SK-N-SH treated with all-trans-retinoic acid at 6 μM for 48 hours (cell line): ENCODE measurements at regions not wholly inside any gene's neighbourhood (a gene's known extent, or its start where the extent isn't known, plus 50 kb on each side); places are given as distances from the start of the nearest gene placed in this dataset.

Experiments used
- BACH2 ChIP-seq: fragments of 250-450 bp; sonication (Bioruptor Pico); IDR thresholded peaks from 2 replicates; pipeline ENCODE4 v1.9.0; 2021; ENCODE audit warnings: mild to moderate bottlenecking, borderline replicate concordance
- CREB5 ChIP-seq: fragments of 250-450 bp; sonication (Bioruptor Pico); IDR thresholded peaks from 2 replicates; pipeline ENCODE4 v1.5.1; 2020; ENCODE audit warnings: low read depth, mild to moderate bottlenecking, moderate library complexity
- ISL1 ChIP-seq: fragments of 250-450 bp; sonication (Bioruptor Pico); IDR thresholded peaks from 2 replicates; pipeline ENCODE4 v2.1.2; 2022; ENCODE audit warnings: mild to moderate bottlenecking, moderate library complexity
- SNAI2 ChIP-seq: fragments of 250-450 bp; sonication (Bioruptor Pico); IDR thresholded peaks from 2 replicates; pipeline ENCODE4 v1.5.0; 2020; ENCODE audit warnings: mild to moderate bottlenecking, moderate library complexity
- TCF4 ChIP-seq: fragments of 250-450 bp; sonication (Bioruptor Pico); IDR thresholded peaks from 2 replicates; pipeline ENCODE4 v1.8.0; 2021; ENCODE audit warnings: mild to moderate bottlenecking, moderate library complexity, borderline replicate concordance
- ZFP3 ChIP-seq: fragments of 250-450 bp; sonication (Bioruptor Pico); IDR thresholded peaks from 2 replicates; pipeline ENCODE4 v1.5.0; 2020; ENCODE audit warnings: mild to moderate bottlenecking, moderate library complexity
- ZNF8 ChIP-seq: fragments of 450-650 bp; formaldehyde crosslinking; IDR thresholded peaks from 2 replicates; pipeline ENCODE4 v1.5.0; 2020; ENCODE audit warnings: mild to moderate bottlenecking, moderate library complexity
- TF ChIP-seq, protein P1 (sequence below): fragments of 250-450 bp; sonication (Bioruptor Pico); IDR thresholded peaks from 2 replicates; pipeline ENCODE4 v1.8.0; 2020; ENCODE audit warnings: mild to moderate bottlenecking, moderate library complexity, borderline replicate concordance

DNA sequence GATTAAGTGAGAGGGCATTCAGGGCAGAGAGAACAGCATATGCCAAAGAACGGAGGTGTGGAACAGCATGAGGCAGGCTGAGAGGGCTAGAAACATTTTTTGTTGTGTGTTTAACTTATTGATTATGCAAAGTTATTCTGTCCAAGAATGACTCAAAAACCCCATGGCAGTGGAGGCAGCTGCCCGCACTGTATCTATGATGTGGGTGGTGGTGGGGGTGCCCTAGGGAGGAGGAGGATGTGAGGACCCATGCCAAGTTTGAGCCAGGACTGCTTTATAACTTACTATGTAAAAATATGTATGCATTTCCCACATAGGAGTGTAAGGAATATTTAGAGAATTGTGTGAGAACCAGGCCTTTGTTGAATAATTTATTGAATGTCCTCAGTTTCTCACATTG, 85.4 kb upstream of the GNAZ start:
- TF ChIP-seq TCF4: no peak
- TF ChIP-seq SNAI2 (CRISPR knock-in tag): no peak
- no peak for TF ChIP-seq CREB5 (CRISPR knock-in tag)
- TF ChIP-seq, protein P1, sequence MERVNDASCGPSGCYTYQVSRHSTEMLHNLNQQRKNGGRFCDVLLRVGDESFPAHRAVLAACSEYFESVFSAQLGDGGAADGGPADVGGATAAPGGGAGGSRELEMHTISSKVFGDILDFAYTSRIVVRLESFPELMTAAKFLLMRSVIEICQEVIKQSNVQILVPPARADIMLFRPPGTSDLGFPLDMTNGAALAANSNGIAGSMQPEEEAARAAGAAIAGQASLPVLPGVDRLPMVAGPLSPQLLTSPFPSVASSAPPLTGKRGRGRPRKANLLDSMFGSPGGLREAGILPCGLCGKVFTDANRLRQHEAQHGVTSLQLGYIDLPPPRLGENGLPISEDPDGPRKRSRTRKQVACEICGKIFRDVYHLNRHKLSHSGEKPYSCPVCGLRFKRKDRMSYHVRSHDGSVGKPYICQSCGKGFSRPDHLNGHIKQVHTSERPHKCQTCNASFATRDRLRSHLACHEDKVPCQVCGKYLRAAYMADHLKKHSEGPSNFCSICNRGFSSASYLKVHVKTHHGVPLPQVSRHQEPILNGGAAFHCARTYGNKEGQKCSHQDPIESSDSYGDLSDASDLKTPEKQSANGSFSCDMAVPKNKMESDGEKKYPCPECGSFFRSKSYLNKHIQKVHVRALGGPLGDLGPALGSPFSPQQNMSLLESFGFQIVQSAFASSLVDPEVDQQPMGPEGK (CRISPR knock-in tag): no peak
- TF ChIP-seq ZNF8: no peak
- TF ChIP-seq ISL1 (CRISPR knock-in tag): no peak
- TF ChIP-seq ZFP3: no peak
- no peak for TF ChIP-seq BACH2 (CRISPR knock-in tag)
